Prostate gland (tissue), 2 donors: ENCODE measurements at regions not wholly inside any gene's neighbourhood (a gene's known extent, or its start where the extent isn't known, plus 50 kb on each side); places are given as distances from the start of the nearest gene placed in this dataset.

Source experiments
- CTCF ChIP-seq, 4 experiments: fragments of 200-600 bp in 2 of 4; fragments of 450-650 bp in 2 of 4; sonication (generic) in 2 of 4; IDR thresholded peaks; 1 replicate in 3 of 4; 2 replicates in 1 of 4; pipeline ENCODE4 v1.5.1; 2016 to 2019; ENCODE audit warnings: antibody characterized with exemption in 4 of 4, mild to moderate bottlenecking in 2 of 4, moderate library complexity in 2 of 4
- POLR2A ChIP-seq: fragments of 450-650 bp; IDR thresholded peaks from one replicate; pipeline ENCODE4 v1.6.1; 2016; ENCODE audit warnings: antibody characterized with exemption, mild to moderate bottlenecking

DNA sequence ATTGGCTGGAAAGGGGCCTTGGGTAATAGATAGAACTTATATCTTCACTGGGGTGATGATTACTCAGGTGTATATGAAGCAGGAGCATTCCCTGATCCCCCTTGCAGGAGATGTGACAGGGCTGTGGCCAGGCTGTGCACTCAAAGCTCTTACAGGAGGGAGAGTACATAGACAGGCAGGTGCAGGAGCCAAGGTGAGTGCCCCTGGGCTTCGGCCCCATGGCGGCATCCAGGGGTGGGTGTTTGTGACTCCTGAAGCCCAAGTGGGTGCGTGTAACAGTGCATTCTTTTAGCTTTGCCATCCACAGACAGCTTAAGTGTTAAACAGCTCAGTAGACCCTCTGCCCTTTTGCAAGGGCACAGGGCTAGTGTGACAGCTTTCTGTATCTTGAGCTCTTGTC lies 236.6 kb upstream of the GPR149 start:
- no peak for TF ChIP-seq POLR2A
- TF ChIP-seq CTCF (IDR thresholded peaks at IDR 0.05), result no peak
